Psoas muscle (tissue), 7 donors: ENCODE measurements at regions not wholly inside any gene's neighbourhood (a gene's known extent, or its start where the extent isn't known, plus 50 kb on each side); places are given as distances from the start of the nearest gene placed in this dataset.

Experiments
- ATAC-seq, 4 donors: fragments of 200-7000 bp; cut with Tn5 transposase; one replicate each; pipeline ENCODE4 v1.9.1; 2020; ENCODE audit warnings: moderate library complexity in 3 of 4, mild to moderate bottlenecking in 2 of 4
- DNase-seq, 2 donors: peaks; one replicate each; pipeline ENCODE4 v3.0.0-alpha.2; 2020
- H3K27ac ChIP-seq: fragments of 200-600 bp; one replicate; pipeline ENCODE4 v1.8.0; 2022
- H3K27me3 ChIP-seq, 3 donors: fragments of 200-600 bp in 1 of 3; one replicate each; pipeline versions ENCODE4 v1.6.1 to v1.8.0; 2013 to 2022; ENCODE audit warnings: low read length in 2 of 3, mild to moderate bottlenecking in 2 of 3, moderate library complexity in 1 of 3; ENCODE audit not compliant: insufficient read depth in 3 of 3
- H3K36me3 ChIP-seq, 2 donors: fragments of 200-600 bp in 1 of 2; one replicate each; pipeline versions ENCODE4 v1.6.1 to v1.8.0; 2013 to 2022; ENCODE audit warnings: low read depth in 1 of 2, mild to moderate bottlenecking in 1 of 2, moderate library complexity in 1 of 2; ENCODE audit not compliant: insufficient read depth in 1 of 2
- H3K4me1 ChIP-seq: fragments of 200-600 bp; one replicate; pipeline ENCODE4 v1.8.0; 2022
- H3K4me3 ChIP-seq: fragments of 200-600 bp; one replicate; pipeline ENCODE4 v1.8.0; 2022; ENCODE audit warnings: mild to moderate bottlenecking
- H3K9me3 ChIP-seq: fragments of 200-600 bp; one replicate; pipeline ENCODE4 v1.8.0; 2022
- CTCF ChIP-seq: fragments of 200-600 bp; IDR thresholded peaks from one replicate; pipeline ENCODE4 v1.8.0; 2022; ENCODE audit warnings: antibody characterized with exemption
- WGBS, 3 donors: extraction: QIAGEN DNeasy Blood & Tissue Kit; methylation state at CpG; one replicate each; pipeline versions ENCODE4 v1.1.6 to v1.1.7; 2013; 5-methylcytosine and 5-hydroxymethylcytosine counted together
- intact Hi-C, 2 donors: fragments of 100-400 bp; cut with DNase I; formaldehyde crosslinking; loops; one replicate each; pipeline versions ENCODE4 v1.11.0 to v1.14.2; 2022
- donor health status: healthy with polysubstance abuse.
- donor health status: DM: no; HTN: no; CAD: no; lungs with moderate emphysema.
- donor health status: Bipolar disorder and iron deficiency.
- donor health status: healthy.
- donor health status: DM: yes; HTN: yes; CAD: no.
- donor health status: DM: no; HTN: no; CAD: no.
- donor health status: DM: yes; HTN: yes; CAD: no.

GRCh38 chr13:76316998-76317527, 569.1 kb downstream of the KCTD12 start:
- ATAC-seq, result no peak

GRCh38 chr13:76314495-76314894, 571.7 kb downstream of the KCTD12 start:
- ATAC-seq (no peak), DNase-seq (no peak)
- 66 to 81% (median 71%) methylated on average over 6 of the region's 6 CpGs for WGBS, 3 donors
- H3K9me3 ChIP-seq, result no peaks in the 10 kb centered on the region
- H3K4me3 ChIP-seq, result no peak overlapping the region
- no peaks in the 10 kb centered on the region for H3K4me1 ChIP-seq
- no peaks in the 10 kb centered on the region for H3K27me3 ChIP-seq
- no peak overlapping the region for H3K27ac ChIP-seq
- TF ChIP-seq CTCF, result no peak
- no peaks in the 10 kb centered on the region for H3K36me3 ChIP-seq
- intact Hi-C loops, result no loop called here

More at GRCh38 chr13:76316998-76317527, 569.1 kb downstream of the KCTD12 start:
- H3K27ac ChIP-seq, result no peak overlapping the region
- no peaks in the 10 kb centered on the region for H3K4me1 ChIP-seq
- no peaks in the 10 kb centered on the region for H3K36me3 ChIP-seq
- no peaks in the 10 kb centered on the region for H3K27me3 ChIP-seq
- no peak for DNase-seq
- intact Hi-C loops, result no loop called here
- no peaks in the 10 kb centered on the region for H3K9me3 ChIP-seq
- TF ChIP-seq CTCF, result no peak
- H3K4me3 ChIP-seq, result no peak overlapping the region

GRCh38 chr13:76307142-76307541, 579.1 kb downstream of the KCTD12 start:
- Histone ChIP-seq H3K4me1 (no peaks in the 10 kb centered on the region), H3K9me3 (no peaks in the 10 kb centered on the region), H3K27me3 (no peaks in the 10 kb centered on the region), H3K4me3 (no peak overlapping the region), H3K27ac (no peak overlapping the region), H3K36me3 (no peaks in the 10 kb centered on the region)
- no peak for ATAC-seq
- no peak for DNase-seq
- intact Hi-C loops, result no loop called here
- WGBS, 3 donors, result 30 to 43% (median 39%) methylated on average over 4 of the region's 4 CpGs
- no peak for TF ChIP-seq CTCF

- ATAC-seq, result no peak
- no peak for TF ChIP-seq CTCF
- WGBS, 3 donors, result 86 to 91% (median 90%) methylated on average over 4 of the region's 4 CpGs
- H3K9me3 ChIP-seq, result no peaks in the 10 kb centered on the region
- intact Hi-C loops, result no loop called here
- H3K36me3 ChIP-seq, result no peaks in the 10 kb centered on the region
- DNase-seq, result no peak
- H3K4me1 ChIP-seq, result no peaks in the 10 kb centered on the region
- no peak overlapping the region for H3K27ac ChIP-seq
- H3K27me3 ChIP-seq, result no peaks in the 10 kb centered on the region
- H3K4me3 ChIP-seq, result no peak overlapping the region
These were observed 585.5 kb downstream of the KCTD12 start for GRCh38 chr13:76300688-76301087.

GRCh38 chr13:76297331-76297730, 588.9 kb downstream of the KCTD12 start:
- no peaks in the 10 kb centered on the region for H3K4me1 ChIP-seq
- 91 to 96% (median 95%) methylated on average over 6 of the region's 6 CpGs for WGBS, 3 donors
- no peaks in the 10 kb centered on the region for H3K27me3 ChIP-seq
- no peaks in the 10 kb centered on the region for H3K36me3 ChIP-seq
- intact Hi-C loops, result no loop called here
- no peak for TF ChIP-seq CTCF
- ATAC-seq (no peak), DNase-seq (no peak)
- no peak overlapping the region for H3K4me3 ChIP-seq
- H3K9me3 ChIP-seq, result no peaks in the 10 kb centered on the region
- H3K27ac ChIP-seq, result no peak overlapping the region
